ENCODE measurements at regions not wholly inside any gene's neighbourhood (a gene's known extent, or its start where the extent isn't known, plus 50 kb on each side); places are given as distances from the start of the nearest gene placed in this dataset.

GRCh38 chr7:21113609-21114415, 314.1 kb upstream of the SP4 start:
- WGBS, 2 donors (ENCODE audit: extremely low coverage in 2 of 2, insufficient read length in 2 of 2, insufficient replicate concordance in 1 of 2) = no CpG with 5 or more reads among the region's 5 CpGs
- no peaks in the 10 kb centered on the region for H3K79me1 ChIP-seq (ENCODE audit: low read depth, low read length)
- no peak overlapping the region for H4K8ac ChIP-seq (ENCODE audit: low read depth, low read length)
- no peak overlapping the region for H3K4me2 ChIP-seq (ENCODE audit: insufficient read depth, low read length, poor library complexity, severe bottlenecking)
- no peak overlapping the region for H2BK120ac ChIP-seq (ENCODE audit: low read depth, low read length)
- no peak overlapping the region for H2AFZ ChIP-seq (ENCODE audit: low read length)
- no peak overlapping the region for H3K14ac ChIP-seq (ENCODE audit: low read length)
- no peaks in the 10 kb centered on the region for H3K36me3 ChIP-seq (replicated peaks in 1 of 2; ENCODE audit: control insufficient read depth in 2 of 2, insufficient read depth in 2 of 2, low read length in 2 of 2)
- no peak overlapping the region for H3K18ac ChIP-seq (ENCODE audit: low read length)
- no peaks in the 10 kb centered on the region for H3K27me3 ChIP-seq (ENCODE audit: control insufficient read depth in 3 of 3, insufficient read depth in 3 of 3, low read depth in 1 of 3, low read length in 3 of 3)
- no peak overlapping the region for H2AK5ac ChIP-seq (ENCODE audit: low read depth, low read length)
- H4K91ac ChIP-seq (ENCODE audit: low read depth, low read length, poor library complexity) = no peak overlapping the region
- H3K4ac ChIP-seq (ENCODE audit: low read length) = no peak overlapping the region
- H3K27ac ChIP-seq (replicated peaks; ENCODE audit: low read length) = no peak overlapping the region
- no peak overlapping the region for H3K9ac ChIP-seq (ENCODE audit: low read depth, low read length, poor library complexity)
- no peaks in the 10 kb centered on the region for H3K9me3 ChIP-seq (replicated peaks in 1 of 2; ENCODE audit: control insufficient read depth in 2 of 2, insufficient read depth in 1 of 2, low read depth in 1 of 2, low read length in 2 of 2)
- H2BK15ac ChIP-seq (ENCODE audit: low read length) = no peak overlapping the region
- no peak overlapping the region for H2BK5ac ChIP-seq (ENCODE audit: low read length)
- H3K4me3 ChIP-seq (ENCODE audit: low read length in 2 of 2) = no peak overlapping the region
- peaks cover 0 to 6% of the 10 kb centered on the region in 2 donors for H3K4me1 ChIP-seq (ENCODE audit: control insufficient read depth in 2 of 2, insufficient read depth in 1 of 2, low read depth in 1 of 2, low read length in 2 of 2)
- no peak for DNase-seq (ENCODE audit: low spot score)
- H3K23ac ChIP-seq (ENCODE audit: low read depth, low read length, poor library complexity) = no peak overlapping the region
- no peak overlapping the region for H2BK12ac ChIP-seq (ENCODE audit: low read length)

- WGBS, 2 donors (ENCODE audit: extremely low coverage in 2 of 2, insufficient read length in 2 of 2, insufficient replicate concordance in 1 of 2) = no CpG with 5 or more reads among the region's 1 CpG
- Histone ChIP-seq H2BK5ac (ENCODE audit: low read length) (no peak overlapping the region), H3K23ac (ENCODE audit: low read depth, low read length, poor library complexity) (no peak overlapping the region), H4K91ac (ENCODE audit: low read depth, low read length, poor library complexity) (no peak overlapping the region), H3K4me2 (ENCODE audit: insufficient read depth, low read length, poor library complexity, severe bottlenecking) (no peak overlapping the region), H3K14ac (ENCODE audit: low read length) (no peak overlapping the region), H2BK120ac (ENCODE audit: low read depth, low read length) (no peak overlapping the region), H3K4ac (ENCODE audit: low read length) (no peak overlapping the region), H3K27me3 (ENCODE audit: control insufficient read depth in 3 of 3, insufficient read depth in 3 of 3, low read depth in 1 of 3, low read length in 3 of 3) (peaks cover 0 to 3% (median 0%) of the 10 kb centered on the region in 3 experiments), H3K9ac (ENCODE audit: low read depth, low read length, poor library complexity) (no peak overlapping the region), H3K18ac (ENCODE audit: low read length) (no peak overlapping the region), H3K4me3 (ENCODE audit: low read length in 2 of 2) (no peak overlapping the region), H3K27ac (replicated peaks; ENCODE audit: low read length) (no peak overlapping the region), H3K36me3 (replicated peaks in 1 of 2; ENCODE audit: control insufficient read depth in 2 of 2, insufficient read depth in 2 of 2, low read length in 2 of 2) (no peaks in the 10 kb centered on the region), H3K4me1 (ENCODE audit: control insufficient read depth in 2 of 2, insufficient read depth in 1 of 2, low read depth in 1 of 2, low read length in 2 of 2) (peaks cover 4 to 6% of the 10 kb centered on the region in 2 donors), H2AFZ (ENCODE audit: low read length) (no peak overlapping the region), H4K8ac (ENCODE audit: low read depth, low read length) (no peak overlapping the region), H2AK5ac (ENCODE audit: low read depth, low read length) (no peak overlapping the region), H3K9me3 (replicated peaks in 1 of 2; ENCODE audit: control insufficient read depth in 2 of 2, insufficient read depth in 1 of 2, low read depth in 1 of 2, low read length in 2 of 2) (no peaks in the 10 kb centered on the region), H2BK12ac (ENCODE audit: low read length) (no peak overlapping the region), H3K79me1 (ENCODE audit: low read depth, low read length) (no peaks in the 10 kb centered on the region), H2BK15ac (ENCODE audit: low read length) (no peak overlapping the region)
- DNase-seq (ENCODE audit: low spot score) = no peak
Observed at GRCh38 chr7:21123586-21123985, 304.3 kb upstream of the SP4 start.

DNA sequence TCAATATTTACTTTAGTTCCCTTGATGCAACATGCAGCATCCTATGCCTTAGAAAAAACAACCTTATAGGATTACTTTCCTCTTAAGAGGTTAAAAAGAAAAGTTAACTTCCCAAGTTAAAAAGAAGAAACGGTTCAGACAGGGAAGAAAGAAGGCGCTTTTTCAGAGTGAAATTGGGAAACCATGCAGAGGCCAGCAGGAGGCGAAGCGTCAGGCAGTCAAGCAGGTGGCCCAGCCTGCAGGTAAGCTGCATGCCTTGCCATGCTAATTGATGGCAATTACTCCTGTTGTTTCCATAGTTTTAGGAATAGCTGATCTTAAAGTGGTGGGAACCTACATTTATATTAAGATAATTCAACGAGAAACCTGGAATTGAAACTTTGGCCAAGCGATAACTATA, 302.6 kb upstream of the SP4 start:
- Histone ChIP-seq H2AFZ (ENCODE audit: low read length) (no peak overlapping the region), H3K23ac (ENCODE audit: low read depth, low read length, poor library complexity) (no peak overlapping the region), H3K4me1 (ENCODE audit: control insufficient read depth in 2 of 2, insufficient read depth in 1 of 2, low read depth in 1 of 2, low read length in 2 of 2) (peaks cover 4 to 11% of the 10 kb centered on the region in 2 donors), H3K18ac (ENCODE audit: low read length) (no peak overlapping the region), H3K27ac (replicated peaks; ENCODE audit: low read length) (no peak overlapping the region), H3K79me1 (ENCODE audit: low read depth, low read length) (no peaks in the 10 kb centered on the region), H3K4me2 (ENCODE audit: insufficient read depth, low read length, poor library complexity, severe bottlenecking) (no peak overlapping the region), H3K4ac (ENCODE audit: low read length) (no peak overlapping the region), H3K4me3 (ENCODE audit: low read length in 2 of 2) (no peak overlapping the region), H3K36me3 (replicated peaks in 1 of 2; ENCODE audit: control insufficient read depth in 2 of 2, insufficient read depth in 2 of 2, low read length in 2 of 2) (no peaks in the 10 kb centered on the region), H2AK5ac (ENCODE audit: low read depth, low read length) (no peak overlapping the region), H3K9ac (ENCODE audit: low read depth, low read length, poor library complexity) (no peak overlapping the region), H2BK5ac (ENCODE audit: low read length) (no peak overlapping the region), H4K8ac (ENCODE audit: low read depth, low read length) (no peak overlapping the region), H4K91ac (ENCODE audit: low read depth, low read length, poor library complexity) (no peak overlapping the region), H3K14ac (ENCODE audit: low read length) (no peak overlapping the region), H3K9me3 (replicated peaks in 1 of 2; ENCODE audit: control insufficient read depth in 2 of 2, insufficient read depth in 1 of 2, low read depth in 1 of 2, low read length in 2 of 2) (no peaks in the 10 kb centered on the region), H2BK120ac (ENCODE audit: low read depth, low read length) (no peak overlapping the region), H3K27me3 (ENCODE audit: control insufficient read depth in 3 of 3, insufficient read depth in 3 of 3, low read depth in 1 of 3, low read length in 3 of 3) (peaks cover 0 to 15% (median 0%) of the 10 kb centered on the region in 3 experiments), H2BK15ac (ENCODE audit: low read length) (no peak overlapping the region), H2BK12ac (ENCODE audit: low read length) (no peak overlapping the region)
- no CpG with 5 or more reads among the region's 6 CpGs for WGBS, 2 donors (ENCODE audit: extremely low coverage in 2 of 2, insufficient read length in 2 of 2, insufficient replicate concordance in 1 of 2)
- no peak for DNase-seq (ENCODE audit: low spot score)

GRCh38 chr7:21128062-21128817, 299.6 kb upstream of the SP4 start:
- peaks cover 0 to 15% (median 0%) of the 10 kb centered on the region in 3 experiments for H3K27me3 ChIP-seq (ENCODE audit: control insufficient read depth in 3 of 3, insufficient read depth in 3 of 3, low read depth in 1 of 3, low read length in 3 of 3)
- no peak overlapping the region for H2BK5ac ChIP-seq (ENCODE audit: low read length)
- peak overlapping the region; percentile 24 for H2AFZ ChIP-seq (ENCODE audit: low read length)
- no peak overlapping the region for H3K23ac ChIP-seq (ENCODE audit: low read depth, low read length, poor library complexity)
- H3K4me3 ChIP-seq (ENCODE audit: low read length in 2 of 2) = no peak overlapping the region
- no peak overlapping the region for H3K9ac ChIP-seq (ENCODE audit: low read depth, low read length, poor library complexity)
- no peak for DNase-seq (ENCODE audit: low spot score)
- H4K91ac ChIP-seq (ENCODE audit: low read depth, low read length, poor library complexity) = no peak overlapping the region
- no peaks in the 10 kb centered on the region for H3K9me3 ChIP-seq (replicated peaks in 1 of 2; ENCODE audit: control insufficient read depth in 2 of 2, insufficient read depth in 1 of 2, low read depth in 1 of 2, low read length in 2 of 2)
- no peak overlapping the region for H3K4ac ChIP-seq (ENCODE audit: low read length)
- H2BK15ac ChIP-seq (ENCODE audit: low read length) = no peak overlapping the region
- H2AK5ac ChIP-seq (ENCODE audit: low read depth, low read length) = no peak overlapping the region
- no CpG with 5 or more reads among the region's 8 CpGs for WGBS, 2 donors (ENCODE audit: extremely low coverage in 2 of 2, insufficient read length in 2 of 2, insufficient replicate concordance in 1 of 2)
- no peak overlapping the region for H3K14ac ChIP-seq (ENCODE audit: low read length)
- no peak overlapping the region for H3K27ac ChIP-seq (replicated peaks; ENCODE audit: low read length)
- H3K36me3 ChIP-seq (replicated peaks in 1 of 2; ENCODE audit: control insufficient read depth in 2 of 2, insufficient read depth in 2 of 2, low read length in 2 of 2) = no peaks in the 10 kb centered on the region
- no peaks in the 10 kb centered on the region for H3K79me1 ChIP-seq (ENCODE audit: low read depth, low read length)
- H4K8ac ChIP-seq (ENCODE audit: low read depth, low read length) = no peak overlapping the region
- no peak overlapping the region for H2BK120ac ChIP-seq (ENCODE audit: low read depth, low read length)
- no peak overlapping the region for H2BK12ac ChIP-seq (ENCODE audit: low read length)
- H3K18ac ChIP-seq (ENCODE audit: low read length) = no peak overlapping the region
- no peak overlapping the region for H3K4me2 ChIP-seq (ENCODE audit: insufficient read depth, low read length, poor library complexity, severe bottlenecking)
- H3K4me1 ChIP-seq (ENCODE audit: control insufficient read depth in 2 of 2, insufficient read depth in 1 of 2, low read depth in 1 of 2, low read length in 2 of 2) = peaks cover 4 to 11% of the 10 kb centered on the region in 2 donors
